ENCODE measurements at regions not wholly inside any gene's neighbourhood (a gene's known extent, or its start where the extent isn't known, plus 50 kb on each side); places are given as distances from the start of the nearest gene placed in this dataset.

GRCh38 chr6:147109707-147110106 is 94.5 kb upstream of the STXBP5 start:
- DNase-seq (ENCODE audit: low read depth): no peak
- TF ChIP-seq, protein P1, sequence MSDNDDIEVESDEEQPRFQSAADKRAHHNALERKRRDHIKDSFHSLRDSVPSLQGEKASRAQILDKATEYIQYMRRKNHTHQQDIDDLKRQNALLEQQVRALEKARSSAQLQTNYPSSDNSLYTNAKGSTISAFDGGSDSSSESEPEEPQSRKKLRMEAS (IDR thresholded peaks at IDR 0.05; ENCODE audit: low read depth, low read length): no peak
- TF ChIP-seq POLR2A (IDR thresholded peaks at IDR 0.05; ENCODE audit: extremely low read depth, insufficient read length): no peak
- TF ChIP-seq, protein P2, sequence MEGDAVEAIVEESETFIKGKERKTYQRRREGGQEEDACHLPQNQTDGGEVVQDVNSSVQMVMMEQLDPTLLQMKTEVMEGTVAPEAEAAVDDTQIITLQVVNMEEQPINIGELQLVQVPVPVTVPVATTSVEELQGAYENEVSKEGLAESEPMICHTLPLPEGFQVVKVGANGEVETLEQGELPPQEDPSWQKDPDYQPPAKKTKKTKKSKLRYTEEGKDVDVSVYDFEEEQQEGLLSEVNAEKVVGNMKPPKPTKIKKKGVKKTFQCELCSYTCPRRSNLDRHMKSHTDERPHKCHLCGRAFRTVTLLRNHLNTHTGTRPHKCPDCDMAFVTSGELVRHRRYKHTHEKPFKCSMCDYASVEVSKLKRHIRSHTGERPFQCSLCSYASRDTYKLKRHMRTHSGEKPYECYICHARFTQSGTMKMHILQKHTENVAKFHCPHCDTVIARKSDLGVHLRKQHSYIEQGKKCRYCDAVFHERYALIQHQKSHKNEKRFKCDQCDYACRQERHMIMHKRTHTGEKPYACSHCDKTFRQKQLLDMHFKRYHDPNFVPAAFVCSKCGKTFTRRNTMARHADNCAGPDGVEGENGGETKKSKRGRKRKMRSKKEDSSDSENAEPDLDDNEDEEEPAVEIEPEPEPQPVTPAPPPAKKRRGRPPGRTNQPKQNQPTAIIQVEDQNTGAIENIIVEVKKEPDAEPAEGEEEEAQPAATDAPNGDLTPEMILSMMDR (IDR thresholded peaks at IDR 0.05; ENCODE audit: low read depth, low read length): no peak
- TF ChIP-seq MYC (IDR thresholded peaks at IDR 0.05; ENCODE audit: low read depth, low read length): no peak
- no peak overlapping the region for H3K4me3 ChIP-seq (ENCODE audit: low read depth, low read length)

DNA sequence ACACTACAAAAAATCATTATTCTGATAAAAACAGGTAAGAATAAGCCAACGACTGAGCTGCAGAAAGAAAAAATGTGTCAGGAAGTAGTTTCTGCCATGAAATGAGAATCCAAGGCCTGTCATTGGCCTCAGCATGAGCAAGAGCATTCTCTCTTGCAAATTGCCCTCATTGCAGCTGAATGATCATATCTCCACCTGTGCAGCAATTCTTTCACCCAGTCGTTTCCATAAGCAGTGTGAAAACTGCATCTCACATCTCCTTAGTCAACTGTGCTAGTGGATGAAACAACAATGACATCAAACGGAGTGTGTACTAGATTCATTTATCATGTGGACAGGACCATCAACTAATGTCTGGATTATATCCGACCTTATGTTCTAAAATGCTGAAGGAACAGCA is 88.2 kb upstream of the STXBP5 start:
- DNase-seq (ENCODE audit: low read depth): no peak
- TF ChIP-seq MYC (IDR thresholded peaks at IDR 0.05; ENCODE audit: low read depth, low read length): no peak
- TF ChIP-seq, protein P2 (IDR thresholded peaks at IDR 0.05; ENCODE audit: low read depth, low read length): no peak
- TF ChIP-seq POLR2A (IDR thresholded peaks at IDR 0.05; ENCODE audit: extremely low read depth, insufficient read length): no peak
- TF ChIP-seq, protein P1 (IDR thresholded peaks at IDR 0.05; ENCODE audit: low read depth, low read length): no peak
- H3K4me3 ChIP-seq (ENCODE audit: low read depth, low read length): no peak overlapping the region

DNA sequence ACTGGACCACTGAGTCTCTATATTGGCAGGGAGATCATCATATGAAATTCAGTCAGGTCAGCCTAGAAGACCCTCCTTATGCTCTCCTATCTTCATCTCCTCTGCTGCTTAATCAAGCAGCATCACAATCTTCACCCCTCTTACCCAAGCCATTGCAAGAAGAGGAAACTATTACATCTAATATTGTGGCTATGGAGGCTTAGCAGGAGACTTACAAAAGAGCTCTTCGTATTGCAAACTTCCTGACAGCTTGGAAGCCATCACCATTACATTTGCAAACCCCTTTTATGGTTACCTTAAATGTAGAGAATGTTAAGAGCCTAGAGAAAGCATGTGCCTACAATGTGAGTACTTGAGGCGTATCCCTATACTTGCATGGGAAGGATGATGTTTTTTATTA is 87.2 kb upstream of the STXBP5 start:
- DNase-seq (ENCODE audit: low read depth): peak; percentile 47
- TF ChIP-seq MYC (IDR thresholded peaks at IDR 0.05; ENCODE audit: low read depth, low read length): no peak
- TF ChIP-seq, protein P2 (IDR thresholded peaks at IDR 0.05; ENCODE audit: low read depth, low read length): no peak
- TF ChIP-seq, protein P1 (IDR thresholded peaks at IDR 0.05; ENCODE audit: low read depth, low read length): no peak
- no peak for TF ChIP-seq POLR2A (IDR thresholded peaks at IDR 0.05; ENCODE audit: extremely low read depth, insufficient read length)
- H3K4me3 ChIP-seq (ENCODE audit: low read depth, low read length): no peak overlapping the region

DNA sequence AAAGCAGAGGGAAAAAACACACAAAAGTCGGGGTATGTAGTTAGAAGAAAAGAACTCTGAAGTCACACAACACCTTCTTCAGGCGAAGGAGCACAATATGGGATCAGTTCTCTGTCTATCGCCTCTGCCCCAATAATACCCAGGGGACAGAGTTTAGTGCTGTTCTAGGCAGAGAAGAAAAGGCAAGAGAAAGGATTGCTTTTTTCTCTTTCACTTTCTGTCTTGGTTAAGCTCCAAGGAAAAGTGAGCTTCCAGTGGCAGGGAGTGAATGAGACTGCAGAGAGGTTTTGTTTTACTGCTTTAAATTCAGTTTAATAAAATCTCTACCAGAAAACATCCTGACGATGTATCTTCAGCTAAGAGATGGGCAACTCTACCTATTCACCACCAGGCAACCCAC is 86.6 kb upstream of the STXBP5 start:
- no peak overlapping the region for H3K4me3 ChIP-seq (ENCODE audit: low read depth, low read length)
- no peak for TF ChIP-seq POLR2A (IDR thresholded peaks at IDR 0.05; ENCODE audit: extremely low read depth, insufficient read length)
- TF ChIP-seq, protein P2 (IDR thresholded peaks at IDR 0.05; ENCODE audit: low read depth, low read length): no peak
- peak; percentile 25 for DNase-seq (ENCODE audit: low read depth)

- no peak overlapping the region for H3K4me3 ChIP-seq (ENCODE audit: low read depth, low read length)
- TF ChIP-seq, protein P1 (IDR thresholded peaks at IDR 0.05; ENCODE audit: low read depth, low read length): no peak
- TF ChIP-seq MYC (IDR thresholded peaks at IDR 0.05; ENCODE audit: low read depth, low read length): no peak
- TF ChIP-seq, protein P2 (IDR thresholded peaks at IDR 0.05; ENCODE audit: low read depth, low read length): no peak
- TF ChIP-seq POLR2A (IDR thresholded peaks at IDR 0.05; ENCODE audit: extremely low read depth, insufficient read length): no peak
- no peak for DNase-seq (ENCODE audit: low read depth)
Observed at GRCh38 chr6:147119310-147119709, 84.9 kb upstream of the STXBP5 start.

DNA sequence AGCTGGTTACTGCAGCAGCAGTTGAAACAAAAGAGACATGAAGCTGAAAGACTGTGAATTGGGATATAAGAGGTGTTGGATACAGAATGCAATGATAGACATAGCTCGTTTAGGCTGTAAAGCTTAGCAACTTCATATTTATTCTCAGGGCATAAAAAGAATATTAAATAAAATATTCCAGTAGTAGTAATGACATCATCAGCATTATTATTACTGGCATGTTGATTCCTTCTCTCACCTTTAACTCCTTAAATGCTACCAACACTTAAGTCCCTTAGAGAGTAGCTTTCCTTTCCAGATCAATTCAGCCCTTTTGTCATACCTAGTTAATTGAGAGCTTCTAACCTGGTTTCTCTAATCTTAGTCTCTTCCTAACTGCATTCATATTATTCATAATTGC is 81.4 kb upstream of the STXBP5 start:
- no peak overlapping the region for H3K4me3 ChIP-seq (ENCODE audit: low read depth, low read length)
- TF ChIP-seq, protein P2 (IDR thresholded peaks at IDR 0.05; ENCODE audit: low read depth, low read length): no peak
- no peak for TF ChIP-seq MYC (IDR thresholded peaks at IDR 0.05; ENCODE audit: low read depth, low read length)
- TF ChIP-seq POLR2A (IDR thresholded peaks at IDR 0.05; ENCODE audit: extremely low read depth, insufficient read length): no peak
- TF ChIP-seq, protein P1 (IDR thresholded peaks at IDR 0.05; ENCODE audit: low read depth, low read length): no peak
- DNase-seq (ENCODE audit: low read depth): no peak
